NCI-H2171 treated with DMSO at 0.1 percent for 48 hours (cell line): ENCODE measurements at regions not wholly inside any gene's neighbourhood (a gene's known extent, or its start where the extent isn't known, plus 50 kb on each side); places are given as distances from the start of the nearest gene placed in this dataset.
"Not testable (repeated sequence)": the region's sequence is repeated elsewhere in the genome, so short reads cannot be mapped to it uniquely, and the experiment has no call there.

Experiments used
- DNase-seq: peaks from one replicate; lab custom pipeline; 2025; lab: John Stamatoyannopoulos, UW

- DNase-seq: no peak
Measured at GRCh38 chr2:216775043-216775453, 79.7 kb upstream of the IGFBP5 start.

GRCh38 chr2:216774620-216775019, 79.3 kb upstream of the IGFBP5 start:
- DNase-seq: no peak

GRCh38 chr2:216774180-216774579, 78.8 kb upstream of the IGFBP5 start:
- DNase-seq: no peak

- DNase-seq: peak; percentile 19
Measured at GRCh38 chr2:216773072-216773471, 77.7 kb upstream of the IGFBP5 start.

GRCh38 chr2:216770717-216771116, 75.4 kb upstream of the IGFBP5 start:
- no peak for DNase-seq

- no peak for DNase-seq
Measured at GRCh38 chr2:216770050-216770449, 74.7 kb upstream of the IGFBP5 start.

GRCh38 chr2:216769626-216770025, 74.3 kb upstream of the IGFBP5 start:
- DNase-seq: no peak

- no peak for DNase-seq
Measured at GRCh38 chr2:216768908-216769411, 73.6 kb upstream of the IGFBP5 start.

GRCh38 chr2:216765761-216766262, 70.5 kb upstream of the IGFBP5 start:
- no peak for DNase-seq

- DNase-seq: no peak
Measured at GRCh38 chr2:216763396-216763795, 68.0 kb upstream of the IGFBP5 start.

GRCh38 chr2:216761809-216762208, 66.5 kb upstream of the IGFBP5 start:
- DNase-seq: no peak

GRCh38 chr2:216761133-216761532, 65.8 kb upstream of the IGFBP5 start:
- DNase-seq: no peak

- DNase-seq: peak; percentile 22
Measured at GRCh38 chr2:216758256-216759155, 63.2 kb upstream of the IGFBP5 start.

- no peak for DNase-seq
Measured at GRCh38 chr2:216757532-216757931, 62.2 kb upstream of the IGFBP5 start.

- peak; percentile 30 for DNase-seq
Measured at GRCh38 chr2:216756435-216756834, 61.1 kb upstream of the IGFBP5 start.

- DNase-seq: no peak
Measured at GRCh38 chr2:216754812-216755211, 59.5 kb upstream of the IGFBP5 start.

GRCh38 chr2:216754336-216754735, 59.0 kb upstream of the IGFBP5 start:
- peak; percentile 15 for DNase-seq

- DNase-seq: no peak
Measured at GRCh38 chr2:216752855-216753505, 57.6 kb upstream of the IGFBP5 start.

GRCh38 chr2:216750750-216751149, 55.4 kb upstream of the IGFBP5 start:
- not testable (repeated sequence) for DNase-seq

- DNase-seq: peak; percentile 69
Measured at GRCh38 chr2:216746268-216746667, 50.9 kb upstream of the IGFBP5 start.

GRCh38 chr2:216745453-216745852, 50.1 kb upstream of the IGFBP5 start:
- DNase-seq: no peak
